ENCODE measurements at regions not wholly inside any gene's neighbourhood (a gene's known extent, or its start where the extent isn't known, plus 50 kb on each side); places are given as distances from the start of the nearest gene placed in this dataset.

- DNase-seq = no peak
- no peak for ATAC-seq
- Mint-ChIP-seq H3K4me1 (ENCODE audit: low read depth) (no peaks in the 10 kb centered on the region), H3K4me3 (no peak overlapping the region), H3K27me3 (no peaks in the 10 kb centered on the region), H3K36me3 (ENCODE audit: low read depth) (no peaks in the 10 kb centered on the region), H3K27ac (no peak overlapping the region), H3K9me3 (no peaks in the 10 kb centered on the region)
- intact Hi-C loops (cut with micrococcal nuclease) = no loop called here
- no peak for TF ChIP-seq CTCF (IDR thresholded peaks at IDR 0.05)
- CTCF ChIA-PET = interaction anchor here (0.9 kb wide), 1 partner anchor 14 kb away, joined by 3 read pairs; no protein-coding TSS in a partner anchor
- POLR2A ChIA-PET = no interaction called here
Measured at GRCh38 chr7:109111086-109111485, 541.4 kb downstream of the DNAJB9 start.

GRCh38 chr7:109121599-109122300 lies 552.1 kb downstream of the DNAJB9 start:
- Mint-ChIP-seq H3K36me3 (ENCODE audit: low read depth) (no peaks in the 10 kb centered on the region), H3K27me3 (no peaks in the 10 kb centered on the region), H3K4me3 (no peak overlapping the region), H3K9me3 (no peaks in the 10 kb centered on the region), H3K4me1 (ENCODE audit: low read depth) (no peaks in the 10 kb centered on the region), H3K27ac (no peak overlapping the region)
- DNase-seq = no peak
- ChIA-PET CTCF (no interaction called here), POLR2A (no interaction called here)
- intact Hi-C loops (cut with micrococcal nuclease) = no loop called here
- no peak for ATAC-seq
- TF ChIP-seq CTCF (IDR thresholded peaks at IDR 0.05) = no peak

GRCh38 chr7:109125001-109125400 lies 555.3 kb downstream of the DNAJB9 start:
- no peaks in the 10 kb centered on the region for H3K9me3 Mint-ChIP-seq
- no peak overlapping the region for H3K4me3 Mint-ChIP-seq
- no peaks in the 10 kb centered on the region for H3K27me3 Mint-ChIP-seq
- intact Hi-C loops (cut with micrococcal nuclease) = no loop called here
- no peak overlapping the region for H3K27ac Mint-ChIP-seq
- ATAC-seq (no peak), DNase-seq (no peak)
- CTCF ChIA-PET = interaction anchor here (1.0 kb wide), 1 partner anchor 14 kb away, joined by 3 read pairs; no protein-coding TSS in a partner anchor
- POLR2A ChIA-PET = no interaction called here
- no peaks in the 10 kb centered on the region for H3K36me3 Mint-ChIP-seq (ENCODE audit: low read depth)
- H3K4me1 Mint-ChIP-seq (ENCODE audit: low read depth) = no peaks in the 10 kb centered on the region
- no peak for TF ChIP-seq CTCF (IDR thresholded peaks at IDR 0.05)

- intact Hi-C loops (cut with micrococcal nuclease) = no loop called here
- H3K27ac Mint-ChIP-seq = no peak overlapping the region
Measured at GRCh38 chr7:109126404-109127050, 556.9 kb downstream of the DNAJB9 start.

More at GRCh38 chr7:109126404-109127050, 556.9 kb downstream of the DNAJB9 start:
- H3K27me3 Mint-ChIP-seq = no peaks in the 10 kb centered on the region
- TF ChIP-seq CTCF (IDR thresholded peaks at IDR 0.05) = no peak
- POLR2A ChIA-PET = no interaction called here
- no peaks in the 10 kb centered on the region for H3K9me3 Mint-ChIP-seq
- ATAC-seq = no peak
- H3K4me3 Mint-ChIP-seq = no peak overlapping the region
- CTCF ChIA-PET = no interaction called here
- no peaks in the 10 kb centered on the region for H3K36me3 Mint-ChIP-seq (ENCODE audit: low read depth)
- H3K4me1 Mint-ChIP-seq (ENCODE audit: low read depth) = no peaks in the 10 kb centered on the region
- DNase-seq = no peak

Data from activated CD8-positive, alpha-beta T cell treated with anti-CD3 and anti-CD28 coated beads for 36 hours (primary cell).